K562 (cell line): ENCODE measurements at regions not wholly inside any gene's neighbourhood (a gene's known extent, or its start where the extent isn't known, plus 50 kb on each side); places are given as distances from the start of the nearest gene placed in this dataset.

Experiments used
- BRD4 ChIP-seq: fragments of 200-600 bp; sonication (generic); IDR thresholded peaks from 2 replicates; pipeline ENCODE4 v1.6.1; 2017; ENCODE audit warnings: inconsistent platforms
- CTCF ChIP-seq, 3 experiments: IDR thresholded peaks in 2 of 3; conservative IDR thresholded peaks in 1 of 3; 2 replicates each; pipeline ENCODE4 v1.5.1; 2011 to 2012; ENCODE audit warnings: low read length in 3 of 3, mild to moderate bottlenecking in 3 of 3, control low read depth in 2 of 3, improper control_type of control experiment in 1 of 3, inconsistent platforms in 1 of 3, low read depth in 1 of 3, mixed read lengths in 1 of 3, moderate library complexity in 1 of 3; ENCODE audit not compliant: insufficient read depth in 2 of 3
- SAFB2 ChIP-seq: fragments of 200-400 bp; formaldehyde crosslinking; IDR thresholded peaks from 2 replicates; pipeline ENCODE4 v1.6.1; 2018; ENCODE audit warnings: borderline replicate concordance, low read length, low read depth, moderate library complexity; ENCODE audit not compliant: severe bottlenecking
- SRF ChIP-seq, 2 experiments: fragments of 250-450, 450-650 bp in 1 of 2; sonication (Bioruptor Pico) in 1 of 2; sonication (generic) in 1 of 2; formaldehyde crosslinking; IDR thresholded peaks; 2 replicates each; pipeline versions ENCODE4 v1.5.0 to v1.5.1; 2020 to 2022; ENCODE audit warnings: mild to moderate bottlenecking in 1 of 2, missing genetic modification reagents in 1 of 2
- TF ChIP-seq, protein P1 (sequence below), 2 experiments: fragments of 450-650 bp; IDR thresholded peaks; 2 replicates each; pipeline ENCODE4 v1.6.1; 2016
- TF ChIP-seq, protein P2 (sequence below): fragments of 200-400 bp; formaldehyde crosslinking; IDR thresholded peaks from 2 replicates; pipeline ENCODE4 v1.6.1; 2017; ENCODE audit warnings: mild to moderate bottlenecking, low read depth, low read length, moderate library complexity
- TF ChIP-seq, protein P3 (sequence below): sonication (generic); formaldehyde crosslinking; IDR thresholded peaks from 2 replicates; pipeline ENCODE4 v1.8.1; 2023; ENCODE audit warnings: mild to moderate bottlenecking, missing genetic modification reagents

GRCh38 chr9:107387409-107387808, 102.2 kb downstream of the KLF4 start:
- TF ChIP-seq, protein P1, sequence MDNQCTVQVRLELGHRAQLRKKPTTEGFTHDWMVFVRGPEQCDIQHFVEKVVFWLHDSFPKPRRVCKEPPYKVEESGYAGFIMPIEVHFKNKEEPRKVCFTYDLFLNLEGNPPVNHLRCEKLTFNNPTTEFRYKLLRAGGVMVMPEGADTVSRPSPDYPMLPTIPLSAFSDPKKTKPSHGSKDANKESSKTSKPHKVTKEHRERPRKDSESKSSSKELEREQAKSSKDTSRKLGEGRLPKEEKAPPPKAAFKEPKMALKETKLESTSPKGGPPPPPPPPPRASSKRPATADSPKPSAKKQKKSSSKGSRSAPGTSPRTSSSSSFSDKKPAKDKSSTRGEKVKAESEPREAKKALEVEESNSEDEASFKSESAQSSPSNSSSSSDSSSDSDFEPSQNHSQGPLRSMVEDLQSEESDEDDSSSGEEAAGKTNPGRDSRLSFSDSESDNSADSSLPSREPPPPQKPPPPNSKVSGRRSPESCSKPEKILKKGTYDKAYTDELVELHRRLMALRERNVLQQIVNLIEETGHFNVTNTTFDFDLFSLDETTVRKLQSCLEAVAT (IDR thresholded peaks at IDR 0.05): no peak
- TF ChIP-seq, protein P2, sequence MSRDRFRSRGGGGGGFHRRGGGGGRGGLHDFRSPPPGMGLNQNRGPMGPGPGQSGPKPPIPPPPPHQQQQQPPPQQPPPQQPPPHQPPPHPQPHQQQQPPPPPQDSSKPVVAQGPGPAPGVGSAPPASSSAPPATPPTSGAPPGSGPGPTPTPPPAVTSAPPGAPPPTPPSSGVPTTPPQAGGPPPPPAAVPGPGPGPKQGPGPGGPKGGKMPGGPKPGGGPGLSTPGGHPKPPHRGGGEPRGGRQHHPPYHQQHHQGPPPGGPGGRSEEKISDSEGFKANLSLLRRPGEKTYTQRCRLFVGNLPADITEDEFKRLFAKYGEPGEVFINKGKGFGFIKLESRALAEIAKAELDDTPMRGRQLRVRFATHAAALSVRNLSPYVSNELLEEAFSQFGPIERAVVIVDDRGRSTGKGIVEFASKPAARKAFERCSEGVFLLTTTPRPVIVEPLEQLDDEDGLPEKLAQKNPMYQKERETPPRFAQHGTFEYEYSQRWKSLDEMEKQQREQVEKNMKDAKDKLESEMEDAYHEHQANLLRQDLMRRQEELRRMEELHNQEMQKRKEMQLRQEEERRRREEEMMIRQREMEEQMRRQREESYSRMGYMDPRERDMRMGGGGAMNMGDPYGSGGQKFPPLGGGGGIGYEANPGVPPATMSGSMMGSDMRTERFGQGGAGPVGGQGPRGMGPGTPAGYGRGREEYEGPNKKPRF: no peak
- TF ChIP-seq, protein P3, sequence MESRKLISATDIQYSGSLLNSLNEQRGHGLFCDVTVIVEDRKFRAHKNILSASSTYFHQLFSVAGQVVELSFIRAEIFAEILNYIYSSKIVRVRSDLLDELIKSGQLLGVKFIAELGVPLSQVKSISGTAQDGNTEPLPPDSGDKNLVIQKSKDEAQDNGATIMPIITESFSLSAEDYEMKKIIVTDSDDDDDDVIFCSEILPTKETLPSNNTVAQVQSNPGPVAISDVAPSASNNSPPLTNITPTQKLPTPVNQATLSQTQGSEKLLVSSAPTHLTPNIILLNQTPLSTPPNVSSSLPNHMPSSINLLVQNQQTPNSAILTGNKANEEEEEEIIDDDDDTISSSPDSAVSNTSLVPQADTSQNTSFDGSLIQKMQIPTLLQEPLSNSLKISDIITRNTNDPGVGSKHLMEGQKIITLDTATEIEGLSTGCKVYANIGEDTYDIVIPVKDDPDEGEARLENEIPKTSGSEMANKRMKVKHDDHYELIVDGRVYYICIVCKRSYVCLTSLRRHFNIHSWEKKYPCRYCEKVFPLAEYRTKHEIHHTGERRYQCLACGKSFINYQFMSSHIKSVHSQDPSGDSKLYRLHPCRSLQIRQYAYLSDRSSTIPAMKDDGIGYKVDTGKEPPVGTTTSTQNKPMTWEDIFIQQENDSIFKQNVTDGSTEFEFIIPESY (CRISPR knock-in tag): no peak
- TF ChIP-seq BRD4 (no peak), CTCF (IDR thresholded peaks at IDR 0.05 in 2 of 3, conservative IDR thresholded peaks at IDR 0.05 in 1 of 3; ENCODE audit: insufficient read depth in 2 of 3, low read depth in 1 of 3, low read length in 3 of 3) (no peak), SAFB2 (no peak), SRF (CRISPR knock-in tag; IDR thresholded peaks at IDR 0.05) (no peak)
